ENCODE measurements at regions not wholly inside any gene's neighbourhood (a gene's known extent, or its start where the extent isn't known, plus 50 kb on each side); places are given as distances from the start of the nearest gene placed in this dataset.
A peak's percentile ranks its signal among the peaks of the same experiment; 100 is the strongest.

DNA sequence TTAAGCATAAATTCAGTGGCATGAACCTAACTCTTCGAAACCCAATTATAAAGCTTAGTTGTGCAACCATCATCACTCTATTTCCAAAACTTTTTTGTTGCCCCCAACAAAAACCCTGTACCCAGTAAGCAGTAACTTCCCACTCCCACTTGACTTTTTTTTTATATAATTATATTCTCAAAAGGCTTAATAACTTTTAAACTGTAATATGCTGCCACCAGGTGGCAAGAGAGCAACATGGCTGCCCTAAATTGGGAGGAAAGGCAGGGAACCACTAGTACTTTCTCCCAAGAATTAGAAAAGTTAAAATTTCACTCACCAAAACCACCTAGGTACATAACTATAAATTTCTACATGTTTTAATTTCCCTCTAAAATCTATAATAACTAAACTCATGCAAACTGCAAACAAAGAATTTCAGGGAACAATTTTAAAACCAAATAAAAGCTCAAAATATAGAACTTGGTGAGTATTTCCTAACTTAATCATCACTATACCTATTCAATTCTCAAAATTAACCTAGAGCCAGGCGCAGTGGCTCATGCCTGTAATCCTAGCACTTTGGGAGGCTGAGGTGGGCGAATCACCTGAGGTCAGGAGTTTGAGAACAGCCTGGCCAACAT is 50.2 kb upstream of the RNF38 start:
- no peak for TF ChIP-seq BHLHE40 (IDR thresholded peaks at IDR 0.05; ENCODE audit: low read depth, low read length)
- TF ChIP-seq, protein P1, sequence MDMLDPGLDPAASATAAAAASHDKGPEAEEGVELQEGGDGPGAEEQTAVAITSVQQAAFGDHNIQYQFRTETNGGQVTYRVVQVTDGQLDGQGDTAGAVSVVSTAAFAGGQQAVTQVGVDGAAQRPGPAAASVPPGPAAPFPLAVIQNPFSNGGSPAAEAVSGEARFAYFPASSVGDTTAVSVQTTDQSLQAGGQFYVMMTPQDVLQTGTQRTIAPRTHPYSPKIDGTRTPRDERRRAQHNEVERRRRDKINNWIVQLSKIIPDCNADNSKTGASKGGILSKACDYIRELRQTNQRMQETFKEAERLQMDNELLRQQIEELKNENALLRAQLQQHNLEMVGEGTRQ (IDR thresholded peaks at IDR 0.05; ENCODE audit: low read depth, low read length) = no peak
- no peak for TF ChIP-seq RCOR1 (IDR thresholded peaks at IDR 0.05; ENCODE audit: insufficient replicate concordance, low read length)
- TF ChIP-seq MXI1 (IDR thresholded peaks at IDR 0.05; ENCODE audit: borderline replicate concordance, low read depth, low read length) = no peak
- TF ChIP-seq MAZ (IDR thresholded peaks at IDR 0.05; ENCODE audit: borderline replicate concordance, low read depth, low read length) = no peak
- TF ChIP-seq, protein P2, sequence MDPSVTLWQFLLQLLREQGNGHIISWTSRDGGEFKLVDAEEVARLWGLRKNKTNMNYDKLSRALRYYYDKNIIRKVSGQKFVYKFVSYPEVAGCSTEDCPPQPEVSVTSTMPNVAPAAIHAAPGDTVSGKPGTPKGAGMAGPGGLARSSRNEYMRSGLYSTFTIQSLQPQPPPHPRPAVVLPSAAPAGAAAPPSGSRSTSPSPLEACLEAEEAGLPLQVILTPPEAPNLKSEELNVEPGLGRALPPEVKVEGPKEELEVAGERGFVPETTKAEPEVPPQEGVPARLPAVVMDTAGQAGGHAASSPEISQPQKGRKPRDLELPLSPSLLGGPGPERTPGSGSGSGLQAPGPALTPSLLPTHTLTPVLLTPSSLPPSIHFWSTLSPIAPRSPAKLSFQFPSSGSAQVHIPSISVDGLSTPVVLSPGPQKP (IDR thresholded peaks at IDR 0.05; ENCODE audit: borderline replicate concordance, low read depth, low read length) = no peak
- TF ChIP-seq RAD21 (IDR thresholded peaks at IDR 0.05; ENCODE audit: low read length) = peak; percentile 73
- TF ChIP-seq, protein P3, sequence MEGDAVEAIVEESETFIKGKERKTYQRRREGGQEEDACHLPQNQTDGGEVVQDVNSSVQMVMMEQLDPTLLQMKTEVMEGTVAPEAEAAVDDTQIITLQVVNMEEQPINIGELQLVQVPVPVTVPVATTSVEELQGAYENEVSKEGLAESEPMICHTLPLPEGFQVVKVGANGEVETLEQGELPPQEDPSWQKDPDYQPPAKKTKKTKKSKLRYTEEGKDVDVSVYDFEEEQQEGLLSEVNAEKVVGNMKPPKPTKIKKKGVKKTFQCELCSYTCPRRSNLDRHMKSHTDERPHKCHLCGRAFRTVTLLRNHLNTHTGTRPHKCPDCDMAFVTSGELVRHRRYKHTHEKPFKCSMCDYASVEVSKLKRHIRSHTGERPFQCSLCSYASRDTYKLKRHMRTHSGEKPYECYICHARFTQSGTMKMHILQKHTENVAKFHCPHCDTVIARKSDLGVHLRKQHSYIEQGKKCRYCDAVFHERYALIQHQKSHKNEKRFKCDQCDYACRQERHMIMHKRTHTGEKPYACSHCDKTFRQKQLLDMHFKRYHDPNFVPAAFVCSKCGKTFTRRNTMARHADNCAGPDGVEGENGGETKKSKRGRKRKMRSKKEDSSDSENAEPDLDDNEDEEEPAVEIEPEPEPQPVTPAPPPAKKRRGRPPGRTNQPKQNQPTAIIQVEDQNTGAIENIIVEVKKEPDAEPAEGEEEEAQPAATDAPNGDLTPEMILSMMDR (conservative IDR thresholded peaks at IDR 0.05; ENCODE audit: low read depth, low read length) = peak; percentile 79
- no peak for TF ChIP-seq MAFK (IDR thresholded peaks at IDR 0.05; ENCODE audit: low read depth, low read length)
- no peak for TF ChIP-seq CHD1 (IDR thresholded peaks at IDR 0.05; ENCODE audit: low read depth, low read length)
- no peak for TF ChIP-seq CEBPB (IDR thresholded peaks at IDR 0.05; ENCODE audit: low read depth, low read length)
- TF ChIP-seq SMC3 (IDR thresholded peaks at IDR 0.05; ENCODE audit: low read depth, low read length) = peak; percentile 80
- no peak overlapping the region for H3K56ac ChIP-seq (ENCODE audit: extremely low read depth, insufficient read depth, low read length)

More for the DNA sequence above, 50.2 kb upstream of the RNF38 start:
- no peak overlapping the region for H2BK20ac ChIP-seq (ENCODE audit: low read depth, low read length)
- H3K9ac ChIP-seq (ENCODE audit: low read depth, low read length) = no peak overlapping the region
- no peak overlapping the region for H2AK9ac ChIP-seq (replicated peaks; ENCODE audit: low read depth, low read length, poor library complexity)
- DNase-seq (peak; percentile 57), ATAC-seq (ENCODE audit: low read depth) (peak; percentile 65; the same call in 1 of the 2 replicates)
- H3K36me3 ChIP-seq (ENCODE audit: control insufficient read depth, insufficient read depth, low read length) = no peaks in the 10 kb centered on the region
- no peak overlapping the region for H3K27ac ChIP-seq (ENCODE audit: insufficient read depth, low read length)
- no TSS peak for BruUV-seq (replicated peaks)
- H4K20me1 ChIP-seq (ENCODE audit: insufficient read depth, low read length) = peaks cover 17% of the 10 kb centered on the region; the same call in 1 of the 2 replicates
- no CpG with 5 or more reads among the region's 3 CpGs for WGBS, 2 experiments (ENCODE audit: extremely low coverage in 2 of 2, insufficient read length in 1 of 2)
- ChIA-PET POLR2A (ENCODE audit: unreplicated experiment) (no interaction called here), CTCF (interaction anchor here (0.7 to 2.0 kb wide), 4 partner anchors 8 to 879 kb away, joined by 3 to 13 read pairs (median 4); no protein-coding TSS in a partner anchor)
- H4K5ac ChIP-seq (ENCODE audit: low read depth, low read length) = no peak overlapping the region
- no peak overlapping the region for H3K18ac ChIP-seq (ENCODE audit: low read depth, low read length)
- H2AFZ ChIP-seq (replicated peaks; ENCODE audit: low read length, poor library complexity) = no peak overlapping the region
- H2BK120ac ChIP-seq (ENCODE audit: low read depth, low read length) = no peak overlapping the region
- no peak overlapping the region for H2AK5ac ChIP-seq (ENCODE audit: low read depth, low read length)
- no peaks in the 10 kb centered on the region for H3K9me3 ChIP-seq (ENCODE audit: control insufficient read depth, insufficient read depth, low read length)
- intact Hi-C loops (cut with micrococcal nuclease) (loop anchor here (1.0 kb wide), 2 partner anchors 43 to 105 kb away; no protein-coding TSS in a partner anchor), in situ Hi-C loops (cut with MboI; ENCODE audit: low sequenced_read_pairs) (no loop called here), dilution Hi-C loops (cut with HindIII; ENCODE audit: low sequenced_read_pairs, unreplicated experiment) (no loop called here)
- no peak overlapping the region for H4K8ac ChIP-seq (ENCODE audit: low read depth in 2 of 2, low read length in 2 of 2)
- H3K27me3 ChIP-seq (ENCODE audit: control insufficient read depth, insufficient read depth, low read length) = no peaks in the 10 kb centered on the region
- no peak overlapping the region for H3K4ac ChIP-seq (ENCODE audit: low read depth, low read length)
- peaks cover 16 to 27% of the 10 kb centered on the region in 2 experiments; a peak in 3 of 4 replicates for H3K79me1 ChIP-seq (ENCODE audit: low read depth in 1 of 2, low read length in 2 of 2)
- H3K4me3 ChIP-seq (ENCODE audit: insufficient read depth, low read depth, low read length) = no peak overlapping the region
- no peak overlapping the region for H3K23ac ChIP-seq (ENCODE audit: low read depth, low read length)
- H3K4me1 ChIP-seq (ENCODE audit: control insufficient read depth, insufficient read depth, low read length) = peaks cover 2% of the 10 kb centered on the region; the same call in 1 of the 2 replicates
- no peak overlapping the region for H3K14ac ChIP-seq (replicated peaks; ENCODE audit: low read depth, low read length)
- H3K4me2 ChIP-seq (ENCODE audit: low read depth, low read length) = no peak overlapping the region
- H3K9me1 ChIP-seq (ENCODE audit: insufficient read depth, low read length) = no peaks in the 10 kb centered on the region
- no peak overlapping the region for H2BK5ac ChIP-seq (ENCODE audit: low read depth, low read length, poor library complexity, severe bottlenecking)
- no peak overlapping the region for H4K91ac ChIP-seq (ENCODE audit: insufficient read depth, low read depth, low read length)
- no peak overlapping the region for H2BK15ac ChIP-seq (ENCODE audit: low read depth, low read length)

All from IMR-90 (cell line).